NCI-H1694 (cell line): ENCODE measurements at regions not wholly inside any gene's neighbourhood (a gene's known extent, or its start where the extent isn't known, plus 50 kb on each side); places are given as distances from the start of the nearest gene placed in this dataset.

ENCODE experiments used
- DNase-seq: peaks from one replicate; lab custom pipeline; 2025; lab: John Stamatoyannopoulos, UW

DNA sequence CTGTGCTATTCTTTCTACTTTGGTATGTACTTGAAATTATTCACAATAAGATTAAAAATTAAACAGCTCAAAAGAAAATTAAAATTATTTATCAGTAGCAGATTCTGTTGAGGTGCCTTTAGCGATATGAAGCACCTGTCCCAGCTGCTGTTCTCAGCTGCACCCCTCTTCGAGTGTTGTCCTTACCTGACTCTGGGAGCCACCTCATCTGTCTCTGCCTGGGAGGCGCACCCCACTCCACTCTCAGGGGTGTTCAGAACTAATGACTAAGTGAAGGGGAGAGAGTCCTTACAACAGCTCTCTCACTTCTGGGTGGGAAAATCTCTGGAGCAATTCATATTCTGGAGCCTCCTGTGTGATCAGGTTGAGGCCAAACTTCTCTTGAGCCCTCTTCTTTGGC lies 745.7 kb downstream of the RFPL4B start:
- DNase-seq, result no peak

DNA sequence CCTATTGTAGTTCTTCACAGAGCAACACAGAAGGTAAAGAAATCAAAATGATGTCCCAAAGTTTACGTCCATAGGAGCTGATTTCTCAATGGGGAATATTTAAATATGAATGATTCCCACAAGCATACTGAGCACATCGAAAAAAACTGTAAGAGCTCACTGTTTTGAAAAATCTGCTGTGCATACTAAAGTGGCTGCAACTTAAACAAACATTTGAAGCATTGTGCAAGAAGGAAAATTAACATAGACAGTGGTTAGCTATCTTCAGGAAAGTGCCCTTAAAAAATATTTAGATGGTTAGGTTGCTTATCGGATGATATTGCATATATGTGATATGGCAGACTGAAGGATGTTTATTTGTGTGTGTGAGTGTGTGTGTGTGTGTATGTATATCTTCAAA lies 747.6 kb downstream of the RFPL4B start:
- no peak for DNase-seq

DNA sequence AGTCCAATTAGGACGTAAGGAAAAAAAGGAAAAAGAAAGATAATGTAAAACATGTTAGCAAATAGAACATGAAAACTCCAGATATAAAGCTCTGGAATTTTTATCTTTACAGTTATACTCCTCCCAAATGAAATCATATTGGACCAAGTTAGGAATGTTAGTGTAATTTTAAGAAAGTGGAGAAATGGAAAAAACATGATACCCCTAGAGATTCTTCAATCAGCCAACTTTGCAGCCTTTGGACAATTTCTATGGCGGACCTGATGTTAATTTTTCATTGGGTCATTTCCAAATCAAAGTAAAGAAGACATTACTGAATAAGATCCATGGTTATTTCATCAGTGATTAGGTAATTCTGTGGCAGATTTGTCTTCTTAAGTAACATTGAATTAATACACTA lies 748.7 kb downstream of the RFPL4B start:
- no peak for DNase-seq

DNA sequence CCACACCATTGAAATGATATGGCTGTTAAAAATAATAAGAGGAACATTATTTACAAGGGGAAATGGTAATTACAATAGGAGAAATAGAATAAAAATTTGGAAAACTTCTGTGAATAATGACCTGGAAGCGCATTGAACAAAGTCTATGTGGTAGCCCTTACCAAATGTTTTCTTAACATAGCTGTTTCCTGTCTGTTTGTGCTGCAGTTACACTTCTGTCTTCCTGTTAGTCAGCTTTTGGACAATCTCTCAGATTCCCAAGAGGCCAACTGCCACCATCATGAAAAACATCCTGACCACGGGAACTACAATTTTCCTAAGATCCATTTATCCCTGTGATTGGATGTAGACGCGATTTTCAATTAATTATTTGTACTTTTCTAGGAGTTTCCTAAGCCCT lies 754.4 kb upstream of the MARCKS start:
- no peak for DNase-seq

DNA sequence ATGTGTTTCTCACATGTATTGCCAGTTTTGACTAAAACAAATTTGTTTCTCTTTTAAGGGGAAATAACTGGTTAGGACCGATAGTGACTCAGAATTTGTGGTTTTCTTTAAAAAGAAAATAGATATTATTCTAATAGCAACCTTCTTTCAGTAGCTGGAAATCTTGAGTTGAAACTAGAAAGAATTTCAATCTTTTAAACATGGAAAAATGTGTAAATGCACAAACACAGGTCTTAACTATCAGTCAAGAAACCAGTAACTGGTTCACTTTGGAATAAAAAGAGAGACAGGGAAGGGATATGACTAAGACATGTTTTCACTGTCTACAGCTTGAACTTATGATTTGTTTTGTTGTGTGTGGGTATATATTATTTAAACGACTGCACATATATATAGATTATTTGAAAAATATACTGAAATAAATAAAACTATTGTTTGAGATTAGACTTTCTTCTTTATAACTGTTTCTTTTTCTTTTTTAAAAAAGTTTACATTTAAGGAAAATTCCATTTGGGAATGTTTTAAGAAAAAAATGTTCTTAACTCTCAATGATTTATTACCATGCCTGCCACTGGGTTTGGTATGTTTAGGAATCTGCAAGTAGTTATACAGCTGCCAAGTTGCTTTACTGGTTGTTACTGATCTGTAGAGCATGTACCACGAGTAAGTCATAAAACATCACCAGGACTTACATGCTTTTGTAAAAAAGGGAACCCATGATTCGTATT lies 753.3 kb upstream of the MARCKS start:
- no peak for DNase-seq

DNA sequence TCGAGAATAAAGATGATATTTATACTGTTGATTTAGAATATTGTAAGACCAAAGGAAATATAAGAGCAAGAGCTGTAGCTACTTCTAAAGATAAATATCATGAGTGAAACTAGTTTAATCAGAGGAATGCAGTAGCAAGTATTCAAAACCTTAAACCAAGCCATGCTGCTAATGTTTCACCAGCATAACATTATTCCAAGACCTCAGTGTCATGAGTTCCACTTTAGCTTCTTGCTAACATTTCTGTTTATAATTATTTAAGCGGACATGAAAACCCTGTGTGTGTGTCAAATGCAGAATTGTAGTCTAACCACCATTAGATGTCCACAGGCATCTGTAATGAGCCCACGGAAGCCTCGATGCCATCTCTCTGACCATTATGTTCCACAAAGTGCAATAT lies 752.6 kb upstream of the MARCKS start:
- DNase-seq, result no peak

DNA sequence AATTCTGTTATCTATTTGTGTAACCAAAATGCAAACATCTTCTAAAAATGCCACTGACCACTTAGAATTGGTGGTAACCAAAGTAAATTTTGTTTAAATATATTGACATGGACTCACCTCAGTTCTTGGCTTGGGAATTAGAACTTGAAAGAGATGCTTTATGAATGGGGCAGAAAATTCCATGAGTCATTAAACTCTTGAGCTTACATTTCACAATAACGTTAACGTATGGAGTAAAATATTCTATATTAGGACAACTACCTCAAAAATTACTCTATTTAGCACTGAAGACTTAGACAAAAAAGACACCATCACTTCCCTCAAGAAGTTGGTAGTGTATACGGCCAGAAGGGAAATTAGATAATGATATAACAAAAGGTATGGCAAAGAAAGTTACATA lies 752.2 kb upstream of the MARCKS start:
- no peak for DNase-seq

DNA sequence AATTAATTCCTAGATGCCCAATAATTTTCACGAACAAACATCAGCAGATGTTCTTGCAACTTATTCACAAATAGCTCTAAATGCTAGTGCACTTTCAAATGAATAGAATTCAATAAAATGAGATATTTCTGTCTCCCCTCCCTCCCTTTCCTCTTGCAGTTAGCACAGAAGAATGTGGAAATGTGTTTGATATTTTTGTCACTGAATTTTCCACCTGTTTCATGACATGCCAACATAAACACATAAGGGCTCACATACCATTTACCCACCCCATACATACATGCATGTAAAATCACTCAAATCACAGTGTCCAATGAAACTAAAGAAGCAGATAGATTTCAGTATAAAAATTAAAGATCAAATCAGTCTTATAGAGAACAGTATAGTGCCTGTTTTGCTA lies 746.9 kb upstream of the MARCKS start:
- no peak for DNase-seq

DNA sequence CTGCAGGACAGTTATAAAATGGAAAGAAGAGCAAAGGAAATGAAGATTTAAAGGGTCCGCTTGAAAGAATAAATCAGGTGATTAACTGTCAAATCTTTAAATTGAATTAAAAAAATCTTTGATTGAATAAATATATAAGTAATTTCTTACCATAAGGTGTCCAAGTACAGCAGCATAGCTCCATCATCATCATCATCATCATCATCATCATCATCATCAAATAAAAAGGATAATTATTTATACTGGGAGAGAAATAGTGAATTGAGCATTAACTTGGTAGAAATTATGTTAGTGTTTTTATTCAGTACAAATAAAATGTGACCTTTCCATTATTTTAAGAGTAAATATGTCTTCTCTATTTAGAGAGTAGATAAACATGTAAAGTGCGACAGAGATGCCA lies 745.6 kb upstream of the MARCKS start:
- DNase-seq, result no peak

DNA sequence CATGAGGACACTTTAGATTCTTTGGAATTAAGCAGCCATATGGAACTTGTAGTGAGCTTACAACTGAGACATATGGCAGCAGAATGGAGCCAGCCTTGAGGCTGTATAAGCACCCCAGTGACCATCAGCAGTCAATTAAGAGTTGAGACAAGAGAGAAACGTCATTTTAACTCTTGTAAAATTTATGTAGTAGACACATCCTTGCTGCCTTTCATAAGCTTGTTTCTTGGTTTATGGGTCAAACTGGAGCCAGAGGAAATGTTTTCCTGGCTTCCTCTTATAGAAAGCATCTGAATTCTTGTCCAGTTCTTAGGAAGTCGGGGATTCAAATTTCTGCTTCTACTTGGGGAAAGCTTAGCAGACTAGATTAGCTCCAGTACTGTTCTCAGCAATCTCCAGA lies 745.1 kb upstream of the MARCKS start:
- DNase-seq, result no peak

DNA sequence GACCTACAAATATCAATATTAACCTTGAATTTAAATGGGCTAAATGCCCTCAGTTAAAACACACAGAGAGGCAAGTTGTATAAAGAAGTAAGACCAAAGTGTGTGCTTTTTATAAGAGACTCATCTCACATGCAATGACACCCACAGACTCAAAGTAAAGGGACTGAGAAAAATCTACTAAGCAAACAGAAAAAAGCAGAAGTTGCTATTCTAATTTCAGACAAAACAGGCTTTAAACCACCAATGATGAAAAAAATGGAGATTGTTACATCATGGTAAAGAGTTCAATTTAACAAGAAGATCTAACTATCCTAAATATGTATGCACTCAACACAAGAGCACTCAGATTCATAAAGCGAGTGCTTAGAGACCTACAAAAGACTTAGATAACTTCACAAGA lies 741.9 kb upstream of the MARCKS start:
- DNase-seq, result no peak

DNA sequence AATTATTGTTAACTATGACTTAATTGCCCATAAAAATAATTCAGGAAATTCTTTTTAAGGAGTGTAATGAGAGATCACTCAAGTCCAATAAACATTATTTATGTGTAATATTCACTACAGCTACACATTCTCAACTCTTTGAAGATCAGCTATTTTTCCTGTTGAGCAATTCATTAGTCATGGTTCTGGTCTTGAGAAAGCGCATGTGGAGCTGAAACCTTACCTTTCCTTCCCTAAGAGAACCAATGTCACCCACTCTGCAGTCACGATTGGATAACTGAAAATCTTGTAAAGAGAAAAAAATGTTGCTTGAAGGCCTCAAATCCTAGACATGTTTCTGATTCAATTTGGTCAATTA lies 736.9 kb upstream of the MARCKS start:
- DNase-seq, result no peak

DNA sequence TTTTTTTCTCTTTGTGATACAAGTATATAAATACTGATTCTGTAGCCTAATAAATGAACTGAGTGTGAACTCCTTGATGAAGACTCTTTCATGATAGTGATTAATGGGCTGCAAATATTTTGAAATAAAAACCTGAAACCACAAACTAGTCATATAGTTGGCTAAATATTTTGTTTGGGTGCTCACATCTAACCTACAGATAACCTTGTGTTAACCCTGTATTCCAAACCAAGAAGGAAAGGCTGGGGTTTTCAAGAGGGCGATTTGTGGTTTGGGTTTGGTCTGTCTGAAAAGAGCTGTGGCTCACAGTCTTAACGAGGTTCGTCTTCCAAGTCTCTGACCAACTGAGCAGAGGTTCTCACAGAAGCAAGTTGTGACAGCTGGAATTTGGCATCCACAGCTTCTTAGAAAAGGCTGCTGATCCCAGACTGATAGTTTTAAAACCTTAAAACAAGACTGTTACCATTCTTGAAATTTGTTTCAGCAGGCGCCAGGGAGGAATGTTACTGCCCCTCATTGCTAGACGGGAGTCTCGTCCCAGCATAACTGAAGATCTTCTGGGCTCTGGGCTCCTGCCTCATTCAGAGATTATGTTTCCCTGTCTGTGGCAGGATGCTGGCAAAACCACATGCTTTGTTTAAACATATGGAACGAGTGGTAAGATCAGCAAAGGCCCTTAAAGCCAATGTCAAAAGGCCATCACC lies 736.4 kb upstream of the MARCKS start:
- no peak for DNase-seq

DNA sequence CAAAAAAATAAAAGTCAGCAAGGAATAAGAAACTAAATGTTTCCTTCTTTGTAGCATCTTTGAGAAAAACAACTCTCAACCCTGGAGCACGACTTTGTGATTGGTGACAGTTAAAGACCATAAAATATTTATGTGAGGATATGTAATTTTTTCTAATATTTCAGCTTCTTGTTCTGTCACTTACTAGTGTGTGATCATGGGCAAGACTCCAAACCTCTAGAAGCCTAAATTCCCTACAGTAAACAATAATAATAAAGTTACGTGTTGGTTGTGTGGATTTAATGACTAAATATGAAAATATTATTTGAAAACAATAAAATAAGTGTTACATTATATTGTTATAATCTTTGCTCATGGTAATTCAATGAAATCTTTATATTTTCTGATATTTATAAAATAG lies 735.6 kb upstream of the MARCKS start:
- no peak for DNase-seq

DNA sequence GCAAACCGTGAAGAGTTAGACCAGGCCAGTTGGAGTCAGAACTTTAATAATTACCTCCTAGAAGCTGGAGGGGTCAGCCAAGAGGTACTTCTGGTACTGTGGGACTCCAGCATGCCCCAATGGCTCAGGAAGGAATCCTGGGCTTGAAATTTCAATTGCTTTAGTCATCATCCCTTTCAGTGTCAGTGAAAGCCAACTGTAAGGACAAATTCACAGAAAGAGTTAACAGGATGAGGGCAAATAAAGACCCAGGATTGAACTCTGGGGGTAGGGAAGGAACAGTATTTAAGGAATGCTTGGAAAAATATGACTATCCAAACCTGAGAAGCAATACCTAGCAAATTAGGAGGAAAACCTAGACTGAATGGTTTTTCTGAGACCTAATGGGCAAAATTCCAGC lies 735.1 kb upstream of the MARCKS start:
- DNase-seq, result no peak

DNA sequence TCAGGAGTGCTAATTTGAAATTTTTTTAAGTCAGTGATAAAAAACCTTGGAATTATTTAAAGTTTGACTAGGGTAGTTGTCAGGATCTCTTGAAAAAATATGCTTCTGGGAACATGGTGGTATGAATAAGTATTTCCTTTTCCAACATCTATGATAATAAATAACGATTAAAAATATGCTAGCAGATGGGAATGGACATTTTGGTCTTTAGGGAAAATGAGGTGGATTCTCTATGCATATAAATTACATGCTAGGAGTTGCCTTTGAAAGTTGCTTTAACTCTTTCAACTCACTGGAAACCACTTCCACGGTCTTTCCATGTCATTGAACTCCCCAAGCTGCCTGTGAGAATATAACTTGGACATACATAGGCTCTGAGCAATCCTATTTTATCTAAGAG lies 731.5 kb upstream of the MARCKS start:
- no peak for DNase-seq

DNA sequence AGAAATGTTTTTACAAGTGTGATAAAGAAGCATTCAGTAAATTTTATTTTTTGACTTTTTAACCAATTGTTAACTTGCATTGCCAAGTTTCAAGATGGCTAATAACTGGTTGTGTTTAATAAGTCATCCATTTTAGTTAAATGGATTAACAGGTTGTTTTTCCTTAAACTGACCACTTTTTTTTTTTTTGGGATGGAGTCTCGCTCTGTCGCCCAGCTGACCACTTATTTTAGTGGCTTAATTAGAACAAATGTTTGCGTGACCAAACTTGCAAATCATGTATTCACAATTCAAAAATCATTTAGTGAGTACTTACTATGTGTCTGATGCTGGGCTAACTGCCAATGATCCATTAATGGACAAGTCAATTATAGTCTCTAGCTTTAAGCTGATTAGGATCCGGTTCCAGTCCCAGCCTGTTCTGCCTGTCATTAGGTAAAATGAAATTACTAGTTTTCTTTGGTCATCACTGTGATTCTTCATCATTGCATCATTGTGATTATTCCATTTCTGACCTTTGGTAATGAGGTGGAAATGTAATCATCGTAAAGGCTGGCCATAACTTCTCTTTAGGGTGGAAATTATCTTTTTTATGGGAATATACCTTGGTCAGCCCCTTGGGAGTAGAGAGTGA lies 729.2 kb upstream of the MARCKS start:
- DNase-seq, result no peak

DNA sequence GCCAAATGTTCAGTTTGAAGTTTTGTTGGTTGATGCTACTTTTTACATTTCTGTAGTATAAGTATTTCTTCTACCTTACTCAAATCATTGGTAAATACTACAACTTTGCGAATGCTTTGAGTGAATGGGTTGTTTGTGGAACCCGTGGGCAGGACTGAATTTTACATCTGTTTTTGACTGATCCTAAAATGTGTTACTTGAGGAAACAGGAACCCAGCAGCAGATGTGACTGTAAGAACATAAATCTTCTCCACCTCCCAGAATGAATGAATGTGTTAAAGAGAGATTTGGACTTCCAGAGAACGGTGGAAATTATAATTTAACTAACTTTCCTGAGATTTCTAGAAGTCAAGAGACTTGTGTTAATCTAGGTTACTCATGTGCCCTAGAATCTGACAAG lies 728.5 kb upstream of the MARCKS start:
- no peak for DNase-seq

DNA sequence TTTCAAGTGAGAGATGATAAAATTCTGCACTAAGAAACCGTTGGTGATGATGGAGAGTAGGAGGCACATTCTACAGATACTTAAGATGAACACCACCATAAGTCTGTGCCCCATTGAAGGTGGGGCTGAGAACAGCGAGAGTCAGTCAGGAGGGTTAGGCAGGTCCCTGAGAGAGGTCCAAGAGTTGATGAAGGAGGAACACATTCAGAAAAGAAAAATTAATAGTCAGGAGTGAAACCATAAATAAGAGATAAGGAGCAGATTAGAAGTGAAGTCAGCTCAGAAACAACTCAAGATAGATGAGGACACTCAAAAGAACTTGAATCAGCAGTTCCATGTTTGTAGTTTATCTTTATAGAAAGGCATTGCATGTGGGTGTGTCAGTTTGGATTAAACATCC lies 727.2 kb upstream of the MARCKS start:
- no peak for DNase-seq

DNA sequence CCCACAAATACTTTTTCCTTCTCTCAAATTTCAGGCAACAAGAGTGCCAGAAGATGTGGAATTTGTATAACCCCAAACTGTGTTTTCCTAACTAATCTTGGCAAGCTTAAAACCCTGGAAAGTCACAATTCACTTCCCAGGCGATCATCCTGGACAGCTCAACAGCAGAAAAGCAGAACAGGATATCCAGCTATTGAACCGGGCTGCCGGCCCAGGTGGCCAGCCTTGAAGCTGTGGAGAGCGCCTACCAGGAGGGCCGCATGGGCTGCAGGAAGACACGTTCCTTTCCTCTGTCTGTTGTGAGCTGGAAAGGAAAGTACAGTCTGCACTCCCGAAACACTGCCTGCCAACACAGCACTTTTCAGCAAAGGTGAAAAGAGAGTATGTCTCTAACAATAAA lies 719.7 kb upstream of the MARCKS start:
- no peak for DNase-seq

DNA sequence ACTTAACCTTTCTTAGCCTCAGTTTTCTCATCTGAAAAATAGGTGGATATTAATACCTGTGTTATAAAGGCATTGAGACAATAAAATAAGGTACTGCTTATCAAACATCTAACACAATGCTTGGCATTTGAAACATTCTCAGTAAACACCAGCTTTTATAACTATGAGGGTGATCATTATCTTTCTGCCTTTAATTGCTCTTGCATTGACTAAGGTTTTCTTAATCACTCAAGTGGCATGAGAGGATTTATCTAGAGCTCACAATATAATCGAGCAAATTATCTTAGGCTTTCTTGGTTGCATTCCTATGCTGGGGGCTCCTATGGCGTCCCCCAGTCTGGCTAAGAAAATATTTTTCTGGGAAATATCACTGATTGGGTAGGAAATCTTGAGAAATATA lies 716.4 kb upstream of the MARCKS start:
- DNase-seq, result no peak

DNA sequence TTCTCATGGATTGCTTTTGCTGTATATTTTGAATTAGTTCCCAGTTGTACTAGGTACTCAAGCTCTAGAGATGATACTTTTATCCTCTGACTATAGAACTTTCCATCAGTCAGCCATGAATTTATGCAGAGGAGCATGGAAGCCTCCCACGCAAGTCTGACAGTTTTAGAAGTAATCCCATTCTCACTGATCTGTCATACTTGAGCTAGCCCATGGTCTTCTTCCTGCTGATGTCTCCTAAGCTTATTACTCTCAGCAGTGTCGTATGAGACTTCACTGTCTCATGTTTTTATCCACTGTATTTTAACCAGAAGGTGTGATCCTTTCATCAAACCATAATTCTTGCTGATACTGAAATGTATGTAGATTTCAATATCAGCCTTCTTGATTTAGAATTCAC lies 715.2 kb upstream of the MARCKS start:
- no peak for DNase-seq

DNA sequence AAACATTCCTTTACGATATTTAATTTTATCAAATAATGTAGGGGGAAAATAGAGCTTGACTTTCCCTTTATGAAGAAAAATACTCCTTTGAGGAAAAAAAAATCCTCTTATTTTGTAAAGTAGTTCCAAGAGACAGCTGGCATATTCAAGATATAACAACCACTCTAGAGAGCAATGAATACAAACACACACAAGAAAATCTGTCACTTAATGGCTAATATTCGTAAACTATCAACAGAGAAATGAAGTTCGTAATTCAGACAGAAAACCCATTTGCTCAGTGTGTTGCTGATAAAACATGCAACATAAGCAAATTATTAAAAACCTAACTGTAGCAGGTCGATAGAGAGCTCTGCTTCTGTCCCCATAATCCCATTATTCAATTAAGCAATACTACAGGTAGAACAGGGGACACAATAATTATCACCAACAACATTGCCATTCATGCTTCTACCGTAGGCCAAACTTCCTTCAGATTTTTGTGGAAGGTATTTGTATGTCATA lies 714.4 kb upstream of the MARCKS start:
- no peak for DNase-seq

DNA sequence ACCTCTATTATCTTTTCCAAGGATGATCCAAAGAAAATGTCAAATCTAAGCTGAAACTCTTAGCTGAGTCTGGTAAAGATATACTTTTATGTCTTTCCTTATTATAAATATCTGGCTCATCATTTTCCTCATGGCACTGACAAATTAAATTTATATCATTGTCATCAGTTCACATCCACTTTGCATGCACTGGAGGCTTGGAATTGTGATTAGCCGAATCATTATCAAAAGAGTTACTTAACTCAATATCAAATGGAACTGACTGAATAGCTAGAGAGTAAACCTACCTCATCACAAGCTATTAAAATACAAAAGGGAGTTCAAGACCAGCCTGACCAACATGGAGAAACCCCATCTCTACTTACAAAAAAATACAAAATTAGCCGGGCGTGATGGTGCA lies 713.9 kb upstream of the MARCKS start:
- no peak for DNase-seq
